GM12874 (cell line): ENCODE measurements at regions not wholly inside any gene's neighbourhood (a gene's known extent, or its start where the extent isn't known, plus 50 kb on each side); places are given as distances from the start of the nearest gene placed in this dataset.

ENCODE experiments used
- CTCF ChIP-seq: IDR thresholded peaks from 2 replicates; pipeline ENCODE4 v1.5.1; 2011; ENCODE audit warnings: low read depth, mild to moderate bottlenecking, control low read depth, low read length, moderate library complexity; ENCODE audit not compliant: insufficient read depth

GRCh38 chr4:62914758-62915157 is 1494.5 kb downstream of the TECRL start:
- no peak for TF ChIP-seq CTCF

DNA sequence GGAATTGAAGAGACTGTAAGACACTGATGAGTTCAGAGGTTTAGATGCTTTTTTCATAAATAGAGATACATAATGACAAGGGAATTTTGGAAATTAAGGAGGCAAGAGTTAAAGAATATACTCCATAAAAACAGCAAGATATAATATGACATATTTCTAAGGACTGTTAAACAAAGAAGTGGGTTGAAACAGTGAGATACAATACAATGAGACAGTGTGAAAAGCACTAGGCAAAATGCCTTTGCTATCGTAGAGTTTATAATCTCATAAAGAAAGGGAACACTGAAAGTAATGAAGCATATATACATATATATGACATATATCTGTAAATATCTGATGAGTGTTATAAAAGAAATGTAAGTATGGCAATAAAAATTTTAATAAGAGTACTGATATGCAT is 1496.2 kb downstream of the TECRL start:
- TF ChIP-seq CTCF = no peak

DNA sequence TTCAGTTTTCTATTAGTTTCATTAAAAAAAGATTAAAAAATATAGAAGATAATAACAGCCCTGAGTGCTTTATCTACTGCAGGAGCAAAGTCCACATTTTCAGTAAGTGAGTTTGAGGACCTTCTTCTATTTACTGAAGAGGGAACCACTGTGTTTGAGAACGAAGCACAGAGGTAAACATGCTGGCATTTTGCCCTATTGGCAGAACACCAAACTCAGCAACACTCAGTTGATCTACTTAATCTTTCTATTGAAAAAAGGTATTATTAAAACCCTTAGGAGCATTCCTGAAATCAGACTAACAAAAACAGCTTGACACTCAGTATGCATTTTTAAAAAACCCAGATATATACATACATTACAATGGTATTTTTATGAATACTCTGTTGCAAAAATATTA is 1496.7 kb downstream of the TECRL start:
- no peak for TF ChIP-seq CTCF

DNA sequence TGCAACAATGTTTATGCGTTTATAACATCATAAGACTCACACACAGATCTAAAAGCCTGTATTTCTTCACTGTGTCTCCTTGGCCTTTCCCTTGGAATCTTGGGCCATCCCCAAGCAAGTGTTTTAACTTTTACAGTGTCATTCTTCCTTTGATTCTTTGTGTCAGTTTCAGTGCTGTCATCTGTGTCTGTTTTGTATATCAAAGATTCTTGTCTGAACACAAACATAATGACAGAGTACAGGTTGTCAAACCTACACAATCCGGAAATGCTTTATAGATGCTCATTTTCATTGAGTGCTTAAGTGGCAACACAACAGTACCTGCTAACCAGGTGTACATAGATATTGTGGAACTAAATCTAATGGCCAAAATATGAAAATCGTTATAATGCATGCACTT is 1500.0 kb downstream of the TECRL start:
- TF ChIP-seq CTCF = no peak

DNA sequence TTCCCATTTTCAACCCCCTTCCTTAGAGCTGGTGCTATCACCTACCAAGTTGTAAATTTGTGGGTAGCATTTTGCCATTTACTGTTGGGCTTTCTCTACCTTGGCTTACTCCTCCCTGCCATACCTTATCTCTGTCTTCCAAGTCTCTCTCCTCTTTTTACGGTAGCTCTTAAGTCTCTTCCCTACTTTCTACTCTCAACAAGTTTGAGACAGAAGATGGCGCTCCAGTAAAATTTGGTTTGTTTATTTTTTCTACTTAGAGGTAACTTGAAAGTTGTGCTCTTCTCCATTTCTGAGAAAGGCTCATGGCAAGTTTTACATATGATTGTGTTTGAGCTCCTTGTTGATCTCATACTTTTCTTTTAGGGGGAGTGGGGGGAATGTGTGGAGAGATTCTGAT is 1508.1 kb downstream of the TECRL start:
- TF ChIP-seq CTCF = no peak

DNA sequence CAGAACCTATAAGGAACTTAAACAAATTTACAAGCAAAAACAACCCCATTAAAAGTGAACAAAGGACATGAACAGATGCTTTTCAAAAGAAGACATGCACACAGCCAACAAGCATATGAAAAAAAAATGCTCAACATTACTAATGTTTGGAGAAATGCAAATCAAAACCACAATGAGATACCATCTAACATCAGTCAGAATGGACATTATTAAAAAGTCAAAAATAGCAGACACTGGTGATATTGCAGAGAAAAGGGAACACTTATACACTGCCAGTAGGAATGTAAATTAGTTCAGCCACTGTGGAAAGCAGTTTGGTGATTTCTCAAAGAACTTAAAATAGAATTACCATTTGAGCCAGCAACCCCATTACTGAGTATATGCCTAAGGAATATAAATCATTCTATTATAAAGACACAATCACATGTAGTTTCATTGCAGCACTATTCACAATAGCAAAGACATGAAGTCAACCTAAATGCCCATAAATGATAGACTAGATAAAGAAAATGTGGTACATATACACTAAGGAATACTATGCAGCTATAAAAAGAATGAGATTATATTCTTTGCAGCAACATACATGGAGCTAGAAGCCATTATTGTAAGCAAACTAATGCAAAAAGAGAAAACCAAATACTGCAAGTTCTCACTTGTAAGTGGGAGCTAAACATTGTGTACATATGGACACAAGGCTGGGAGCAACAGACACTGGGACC is 1509.4 kb downstream of the TECRL start:
- no peak for TF ChIP-seq CTCF

DNA sequence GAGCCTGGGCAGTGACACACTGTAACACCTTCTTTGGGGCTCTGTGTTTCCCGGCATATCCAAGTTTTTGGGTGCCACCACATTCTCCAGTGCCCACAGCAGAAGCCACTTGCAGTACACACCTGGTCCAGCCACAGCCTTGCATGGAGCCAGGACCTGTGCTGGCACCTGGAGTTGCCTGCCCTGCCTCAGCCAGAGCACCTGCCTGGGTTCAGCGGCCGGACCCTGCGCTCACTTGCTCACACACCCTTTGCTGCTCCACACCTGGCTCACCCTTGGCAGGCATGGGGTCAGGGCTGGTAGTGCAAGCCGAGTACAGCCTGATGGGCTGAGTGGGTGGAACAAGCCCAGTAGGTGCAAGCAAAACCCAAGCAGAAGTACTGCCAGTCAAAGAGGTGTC is 1511.1 kb downstream of the TECRL start:
- TF ChIP-seq CTCF = no peak
